A673 (cell line): ENCODE measurements at regions not wholly inside any gene's neighbourhood (a gene's known extent, or its start where the extent isn't known, plus 50 kb on each side); places are given as distances from the start of the nearest gene placed in this dataset.

Source experiments
- BruUV-seq: library from RNA; stranded (reverse); fragments of 400-500 nt; replicated peaks from 2 replicates; lab custom pipeline; 2021; lab: Mats Ljungman, UMichigan
- CTCF ChIA-PET: fragments of 300-600 bp; sonication (Branson Sonifier 250); formaldehyde crosslinking; loops from one replicate; lab custom pipeline; 2022; ENCODE audit warnings: antibody characterized with exemption; lab: Charles Lee
- POLR2A ChIA-PET: fragments of 300-600 bp; sonication (Branson Sonifier 250); formaldehyde crosslinking; loops from one replicate; lab custom pipeline; 2022; ENCODE audit warnings: antibody characterized with exemption; ENCODE audit not compliant: low non-redundant PET; lab: Charles Lee
- DNase-seq: peaks from one replicate; pipeline ENCODE4 v3.0.0-alpha.2; 2015; ENCODE audit warnings: low spot score
- H3K27ac ChIP-seq: fragments of 200-600 bp; sonication (generic); 2 replicates; pipeline ENCODE4 v1.5.1; 2016; ENCODE audit warnings: mixed run types, low read depth, mild to moderate bottlenecking, mixed read lengths, antibody characterized with exemption, low read length; ENCODE audit not compliant: poor library complexity, severe bottlenecking
- H3K27me3 ChIP-seq: fragments of 200-600 bp; sonication (generic); replicated peaks from 2 replicates; pipeline ENCODE4 v1.6.1; 2017; ENCODE audit warnings: mixed run types, low read depth, mild to moderate bottlenecking, mixed read lengths, antibody characterized with exemption, low read length; ENCODE audit not compliant: insufficient read depth, poor library complexity
- H3K36me3 ChIP-seq: fragments of 200-600 bp; sonication (generic); 2 replicates; pipeline ENCODE4 v1.6.1; 2016; ENCODE audit warnings: mixed run types, mild to moderate bottlenecking, mixed read lengths, antibody characterized with exemption, low read length; ENCODE audit not compliant: insufficient read depth, poor library complexity, severe bottlenecking
- H3K4me1 ChIP-seq: fragments of 200-600 bp; sonication (generic); 2 replicates; pipeline ENCODE4 v1.6.1; 2017; ENCODE audit warnings: mixed run types, mild to moderate bottlenecking, mixed read lengths, antibody characterized with exemption, low read length; ENCODE audit not compliant: insufficient read depth, poor library complexity, severe bottlenecking
- H3K4me3 ChIP-seq: fragments of 200-600 bp; sonication (generic); 2 replicates; pipeline ENCODE4 v1.5.1; 2016; ENCODE audit warnings: low read depth, mixed run types, mild to moderate bottlenecking, mixed read lengths, low read length; ENCODE audit not compliant: poor library complexity, severe bottlenecking
- H3K9me3 ChIP-seq: fragments of 200-600 bp; sonication (generic); 2 replicates; pipeline ENCODE4 v1.6.1; 2016; ENCODE audit warnings: mixed run types, low read depth, mild to moderate bottlenecking, mixed read lengths, antibody characterized with exemption, low read length; ENCODE audit not compliant: poor library complexity, severe bottlenecking
- CTCF ChIP-seq: fragments of 300-800, 200-600 bp; sonication (generic); conservative IDR thresholded peaks from 2 replicates; pipeline ENCODE4 v1.5.1; 2017; ENCODE audit warnings: low read depth, mild to moderate bottlenecking, antibody characterized with exemption, low read length, moderate library complexity, mixed read lengths
- EZH2 ChIP-seq: fragments of 200-600 bp; sonication (generic); IDR thresholded peaks from 2 replicates; pipeline ENCODE4 v1.6.1; 2017; ENCODE audit warnings: borderline replicate concordance, low read depth, mild to moderate bottlenecking, mixed read lengths, antibody characterized with exemption, low read length; ENCODE audit not compliant: poor library complexity, severe bottlenecking
- intact Hi-C: fragments of 100-400 bp; cut with micrococcal nuclease; formaldehyde crosslinking; loops from one replicate; pipeline ENCODE4 v1.10.0; 2022; ENCODE audit not compliant: unreplicated experiment

- ChIA-PET CTCF (interaction anchor here (1.4 kb wide), 1 partner anchor 179 kb away, joined by 4 read pairs; no protein-coding TSS in a partner anchor), POLR2A (no interaction called here)
- intact Hi-C loops = no loop called here
- Histone ChIP-seq H3K27me3 (no peaks in the 10 kb centered on the region), H3K4me1 (peaks cover 22% of the 10 kb centered on the region), H3K4me3 (no peak overlapping the region), H3K9me3 (no peaks in the 10 kb centered on the region), H3K36me3 (no peaks in the 10 kb centered on the region), H3K27ac (peak overlapping the region; percentile 27)
- no peak for TF ChIP-seq CTCF
- TF ChIP-seq EZH2 = no peak
- BruUV-seq = no TSS peak
- DNase-seq = no peak
Measured at GRCh38 chr16:85436636-85437165, 176.4 kb upstream of the GSE1 start.

- Histone ChIP-seq H3K4me3 (no peak overlapping the region), H3K4me1 (peaks cover 19% of the 10 kb centered on the region), H3K36me3 (no peaks in the 10 kb centered on the region), H3K27me3 (no peaks in the 10 kb centered on the region), H3K9me3 (no peaks in the 10 kb centered on the region), H3K27ac (peak overlapping the region; percentile 27)
- no TSS peak for BruUV-seq
- TF ChIP-seq CTCF (no peak), EZH2 (no peak)
- intact Hi-C loops = no loop called here
- CTCF ChIA-PET = no interaction called here
- DNase-seq = peak; percentile 70
- POLR2A ChIA-PET = no interaction called here
Measured at GRCh38 chr16:85437166-85438052, 175.7 kb upstream of the GSE1 start.

GRCh38 chr16:85438981-85439685, 174.0 kb upstream of the GSE1 start:
- no TSS peak for BruUV-seq
- no peaks in the 10 kb centered on the region for H3K9me3 ChIP-seq
- peaks cover 19% of the 10 kb centered on the region for H3K4me1 ChIP-seq
- ChIA-PET POLR2A (no interaction called here), CTCF (no interaction called here)
- no peaks in the 10 kb centered on the region for H3K36me3 ChIP-seq
- DNase-seq = no peak
- H3K4me3 ChIP-seq = no peak overlapping the region
- intact Hi-C loops = no loop called here
- no peak overlapping the region for H3K27ac ChIP-seq
- no peaks in the 10 kb centered on the region for H3K27me3 ChIP-seq
- TF ChIP-seq EZH2 (no peak), CTCF (no peak)
